ENCODE measurements at regions not wholly inside any gene's neighbourhood (a gene's known extent, or its start where the extent isn't known, plus 50 kb on each side); places are given as distances from the start of the nearest gene placed in this dataset.

GRCh38 chr12:59131462-59131861 is 211.2 kb upstream of the LRIG3 start (continued):
- no peak for TF ChIP-seq CTCF (IDR thresholded peaks at IDR 0.05 in 2 of 3, conservative IDR thresholded peaks at IDR 0.05 in 1 of 3; ENCODE audit: borderline replicate concordance in 1 of 3, insufficient read depth in 1 of 3, low read depth in 2 of 3, low read length in 2 of 3)
- no peak for TF ChIP-seq ZFX (IDR thresholded peaks at IDR 0.05)

- TF ChIP-seq YY1 (IDR thresholded peaks at IDR 0.05; ENCODE audit: extremely low read depth, insufficient replicate concordance, low read depth, low read length) (no peak), POLR2AphosphoS5 (IDR thresholded peaks at IDR 0.05; ENCODE audit: low read depth, low read length) (no peak), ATF3 (IDR thresholded peaks at IDR 0.05) (no peak), POLR2A (IDR thresholded peaks at IDR 0.05; ENCODE audit: borderline replicate concordance, extremely low read depth, insufficient read depth, insufficient read length) (no peak), SIN3A (IDR thresholded peaks at IDR 0.05; ENCODE audit: low read depth) (no peak), EGR1 (IDR thresholded peaks at IDR 0.05; ENCODE audit: low read depth) (no peak), ZFX (IDR thresholded peaks at IDR 0.05) (no peak), TCF7L2 (IDR thresholded peaks at IDR 0.05; ENCODE audit: borderline replicate concordance, extremely low read depth, insufficient read depth, insufficient read length) (no peak), ZNF274 (IDR thresholded peaks at IDR 0.05; ENCODE audit: low read depth, low read length) (no peak), CEBPB (IDR thresholded peaks at IDR 0.05; ENCODE audit: low read depth) (no peak), SP1 (IDR thresholded peaks at IDR 0.05; ENCODE audit: low read depth) (no peak), ELF1 (IDR thresholded peaks at IDR 0.05; ENCODE audit: borderline replicate concordance, low read depth) (no peak), CBX3 (IDR thresholded peaks at IDR 0.05; ENCODE audit: low read depth) (no peak), SRF (IDR thresholded peaks at IDR 0.05; ENCODE audit: low read depth) (no peak), EZH2 (IDR thresholded peaks at IDR 0.05) (no peak)
- no peak overlapping the region for H2AFZ ChIP-seq (ENCODE audit: low read depth, low read length, poor library complexity, severe bottlenecking)
- ChIA-PET CTCF (no interaction called here), RAD21 (ENCODE audit: low non-redundant PET in 1 of 2, low total read pairs in 2 of 2, uncharacterized antibody in 2 of 2, unreplicated experiment in 2 of 2) (no interaction called here), POLR2A (no interaction called here)
- no peaks in the 10 kb centered on the region for H4K20me1 ChIP-seq (ENCODE audit: insufficient read depth)
- H3K9me3 ChIP-seq (ENCODE audit: control insufficient read depth in 1 of 2, insufficient read depth in 1 of 2, low read depth in 1 of 2, low read length in 2 of 2): no peaks in the 10 kb centered on the region
- no peak overlapping the region for H3K4me3 ChIP-seq (replicated peaks in 1 of 2; ENCODE audit: low read depth in 1 of 2, low read length in 2 of 2)
- no peaks in the 10 kb centered on the region for H3K9me2 ChIP-seq (ENCODE audit: insufficient read depth)
- H3K9ac ChIP-seq (ENCODE audit: low read length): no peak overlapping the region
- H3K27me3 ChIP-seq (ENCODE audit: insufficient read depth, low read length): no peaks in the 10 kb centered on the region
- no peak overlapping the region for H3K4me2 ChIP-seq (ENCODE audit: low read length)
- DNase-seq (ENCODE audit: low read depth, low spot score): no peak
- H3K4me1 ChIP-seq (ENCODE audit: control insufficient read depth in 1 of 2, insufficient read depth in 2 of 2, low read length in 2 of 2): no peaks in the 10 kb centered on the region
- intact Hi-C loops (cut with micrococcal nuclease): no loop called here
- no peak for ATAC-seq
- no peak overlapping the region for H3K27ac ChIP-seq (ENCODE audit: low read depth, low read length)
- H3K36me3 ChIP-seq (ENCODE audit: control insufficient read depth in 1 of 2, insufficient read depth in 2 of 2, low read length in 2 of 2): no peaks in the 10 kb centered on the region
- no peaks in the 10 kb centered on the region for H3K79me2 ChIP-seq (ENCODE audit: insufficient read depth, low read length)
- no TSS peak for BruUV-seq (replicated peaks)
Observed at GRCh38 chr12:59122784-59123183, 202.5 kb upstream of the LRIG3 start.
